ENCODE measurements at regions not wholly inside any gene's neighbourhood (a gene's known extent, or its start where the extent isn't known, plus 50 kb on each side); places are given as distances from the start of the nearest gene placed in this dataset.
A peak's percentile ranks its signal among the peaks of the same experiment; 100 is the strongest.

DNA sequence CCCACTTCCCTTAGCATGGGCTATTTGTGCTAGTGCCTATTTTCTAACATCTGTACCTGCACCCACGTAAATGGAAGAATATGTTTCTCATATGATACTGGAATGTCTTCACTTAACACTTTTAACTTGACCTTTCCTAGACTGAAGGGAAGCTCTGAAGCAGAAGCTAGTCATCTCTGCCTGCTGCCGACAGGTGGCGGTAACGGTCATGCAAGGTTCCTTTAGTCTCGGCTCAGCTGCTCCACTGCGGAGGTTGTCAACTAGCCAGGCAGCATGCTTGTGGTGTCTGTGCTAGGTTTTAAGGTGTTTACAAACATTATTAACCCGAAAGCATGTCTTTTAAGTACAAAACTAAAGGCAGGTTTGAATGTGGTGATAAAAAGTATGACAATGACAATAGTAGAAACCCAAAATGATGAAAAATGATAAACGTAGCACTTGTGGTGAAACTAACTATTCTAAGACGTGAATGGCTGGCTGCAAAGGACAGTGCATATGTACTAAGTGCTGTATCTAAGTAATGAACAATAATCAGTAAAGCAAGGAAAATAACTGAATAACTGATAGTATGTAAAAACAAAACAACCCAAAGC, 117.2 kb downstream of the GRIN2B start:
- H3K4me3 ChIP-seq (ENCODE audit: low read depth, low read length), result no peak overlapping the region
- no peaks in the 10 kb centered on the region for H3K36me3 ChIP-seq (ENCODE audit: control insufficient read depth, insufficient read depth, low read length)
- DNase-seq (ENCODE audit: low read depth) (peak; percentile 56), FAIRE-seq (no peak)
- no peaks in the 10 kb centered on the region for H3K27me3 ChIP-seq (ENCODE audit: control insufficient read depth, insufficient read depth, low read length)
- peak; percentile 87 for TF ChIP-seq CTCF (IDR thresholded peaks at IDR 0.05; ENCODE audit: insufficient read depth, low read length, severe bottlenecking)

- H3K36me3 ChIP-seq (ENCODE audit: control insufficient read depth, insufficient read depth, low read length), result no peaks in the 10 kb centered on the region
- H3K4me3 ChIP-seq (ENCODE audit: low read depth, low read length), result no peak overlapping the region
- H3K27me3 ChIP-seq (ENCODE audit: control insufficient read depth, insufficient read depth, low read length), result no peaks in the 10 kb centered on the region
- DNase-seq (ENCODE audit: low read depth) (no peak), FAIRE-seq (peak; percentile 36)
- no peak for TF ChIP-seq CTCF (IDR thresholded peaks at IDR 0.05; ENCODE audit: insufficient read depth, low read length, severe bottlenecking)
These were observed 123.7 kb downstream of the GRIN2B start for GRCh38 chr12:13857750-13858149.

- Histone ChIP-seq H3K36me3 (ENCODE audit: control insufficient read depth, insufficient read depth, low read length) (no peaks in the 10 kb centered on the region), H3K27me3 (ENCODE audit: control insufficient read depth, insufficient read depth, low read length) (no peaks in the 10 kb centered on the region), H3K4me3 (ENCODE audit: low read depth, low read length) (no peak overlapping the region)
- FAIRE-seq (no peak), DNase-seq (ENCODE audit: low read depth) (no peak)
- no peak for TF ChIP-seq CTCF (IDR thresholded peaks at IDR 0.05; ENCODE audit: insufficient read depth, low read length, severe bottlenecking)
These were observed 127.9 kb downstream of the GRIN2B start for GRCh38 chr12:13853471-13853870.

GRCh38 chr12:13851828-13852227, 129.6 kb downstream of the GRIN2B start:
- FAIRE-seq, result no peak
- no peaks in the 10 kb centered on the region for H3K27me3 ChIP-seq (ENCODE audit: control insufficient read depth, insufficient read depth, low read length)
- no peak for TF ChIP-seq CTCF (IDR thresholded peaks at IDR 0.05; ENCODE audit: insufficient read depth, low read length, severe bottlenecking)

DNA sequence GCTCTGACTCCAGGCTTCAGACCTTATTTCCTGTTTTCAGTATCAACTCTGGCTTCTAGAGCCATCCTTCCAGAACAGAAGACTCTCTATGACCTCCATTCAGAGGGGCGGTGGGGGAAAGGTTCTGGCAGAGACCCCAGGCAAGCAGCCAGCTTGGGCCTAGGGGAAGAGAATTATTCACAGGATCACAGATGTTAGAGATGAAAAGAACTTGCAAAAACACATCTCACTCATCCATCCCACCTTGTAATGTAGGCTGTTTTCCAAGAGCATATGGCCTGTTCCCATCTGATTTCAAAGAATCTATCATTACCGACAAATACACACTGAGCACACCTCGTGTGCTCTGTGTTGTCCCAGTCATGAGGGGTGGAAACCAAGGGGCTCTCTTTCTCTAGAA, 131.9 kb downstream of the GRIN2B start:
- FAIRE-seq (no peak), DNase-seq (ENCODE audit: low read depth) (no peak)
- Histone ChIP-seq H3K4me3 (ENCODE audit: low read depth, low read length) (no peak overlapping the region), H3K27me3 (ENCODE audit: control insufficient read depth, insufficient read depth, low read length) (no peaks in the 10 kb centered on the region), H3K36me3 (ENCODE audit: control insufficient read depth, insufficient read depth, low read length) (no peaks in the 10 kb centered on the region)
- TF ChIP-seq CTCF (IDR thresholded peaks at IDR 0.05; ENCODE audit: insufficient read depth, low read length, severe bottlenecking), result no peak

More at GRCh38 chr12:13851828-13852227, 129.6 kb downstream of the GRIN2B start:
- H3K36me3 ChIP-seq (ENCODE audit: control insufficient read depth, insufficient read depth, low read length), result no peaks in the 10 kb centered on the region
- DNase-seq (ENCODE audit: low read depth), result no peak
- no peak overlapping the region for H3K4me3 ChIP-seq (ENCODE audit: low read depth, low read length)

DNA sequence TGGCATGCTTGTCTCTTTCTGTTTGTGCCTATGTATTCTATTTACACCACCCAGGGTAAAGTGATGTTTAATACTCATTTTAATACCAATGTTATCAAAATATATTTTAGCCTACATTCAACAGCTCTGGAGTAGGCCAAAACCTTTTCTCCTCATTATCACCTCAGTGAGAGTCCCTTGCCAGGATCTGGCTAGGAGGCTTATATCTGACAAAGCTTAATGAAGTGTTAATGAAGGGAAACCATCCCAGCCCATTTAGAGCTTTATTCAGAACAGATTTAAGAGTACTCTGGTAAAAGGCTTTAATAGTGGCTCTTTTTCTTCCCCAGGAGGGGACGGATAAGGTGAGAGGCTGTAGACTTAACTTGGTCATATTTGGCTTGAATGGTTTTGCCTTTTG, 137.6 kb downstream of the GRIN2B start:
- TF ChIP-seq CTCF (IDR thresholded peaks at IDR 0.05; ENCODE audit: insufficient read depth, low read length, severe bottlenecking), result no peak
- no peaks in the 10 kb centered on the region for H3K27me3 ChIP-seq (ENCODE audit: control insufficient read depth, insufficient read depth, low read length)
- no peak overlapping the region for H3K4me3 ChIP-seq (ENCODE audit: low read depth, low read length)
- H3K36me3 ChIP-seq (ENCODE audit: control insufficient read depth, insufficient read depth, low read length), result no peaks in the 10 kb centered on the region
- FAIRE-seq (no peak), DNase-seq (ENCODE audit: low read depth) (no peak)

Data from bronchial epithelial cell (primary cell).